GM23338 (cell line): ENCODE measurements at regions not wholly inside any gene's neighbourhood (a gene's known extent, or its start where the extent isn't known, plus 50 kb on each side); places are given as distances from the start of the nearest gene placed in this dataset.

ENCODE experiments used
- ATAC-seq: fragments of 200-7000 bp; cut with Tn5 transposase; 3 replicates; pipeline ENCODE4 v1.9.1; 2020
- DNase-seq: peaks from one replicate; pipeline ENCODE4 v3.0.0-alpha.2; 2015; ENCODE audit warnings: low spot score
- H2AFZ ChIP-seq: fragments of 200-600 bp; sonication (generic); 2 replicates; pipeline ENCODE4 v1.8.0; 2016; ENCODE audit warnings: antibody characterized with exemption, mild to moderate bottlenecking, moderate library complexity
- H3F3A ChIP-seq: fragments of 200-600 bp; sonication (generic); replicated peaks from 2 replicates; pipeline ENCODE4 v1.8.0; 2017; ENCODE audit warnings: antibody characterized with exemption, mixed run types, low read depth
- H3K27ac ChIP-seq: fragments of 200-600 bp; sonication (generic); 2 replicates; pipeline ENCODE4 v1.6.1; 2016; ENCODE audit warnings: low read depth
- H3K27me3 ChIP-seq: fragments of 200-600 bp; sonication (generic); 2 replicates; pipeline ENCODE4 v1.8.0; 2016; ENCODE audit warnings: mild to moderate bottlenecking, mixed run types, moderate library complexity; ENCODE audit not compliant: insufficient read depth
- H3K36me3 ChIP-seq: fragments of 200-600 bp; sonication (generic); 2 replicates; pipeline ENCODE4 v1.8.0; 2016; ENCODE audit warnings: mild to moderate bottlenecking; ENCODE audit not compliant: insufficient read depth
- H3K4me1 ChIP-seq: fragments of 200-600 bp; sonication (generic); 2 replicates; pipeline ENCODE4 v1.8.0; 2016; ENCODE audit warnings: mild to moderate bottlenecking, moderate library complexity; ENCODE audit not compliant: insufficient read depth
- H3K4me2 ChIP-seq: fragments of 200-600 bp; sonication (generic); 2 replicates; pipeline ENCODE4 v1.7.1; 2017; ENCODE audit warnings: mixed run types
- H3K4me3 ChIP-seq: fragments of 200-600 bp; sonication (generic); 2 replicates; pipeline ENCODE4 v1.6.1; 2016; ENCODE audit warnings: mixed run types
- H3K79me2 ChIP-seq: fragments of 200-600 bp; sonication (generic); replicated peaks from 2 replicates; pipeline ENCODE4 v1.8.0; 2017; ENCODE audit warnings: mild to moderate bottlenecking; ENCODE audit not compliant: insufficient read depth
- H3K9me2 ChIP-seq: fragments of 200-600 bp; sonication (generic); 2 replicates; pipeline ENCODE4 v1.8.0; 2017; ENCODE audit not compliant: insufficient read depth
- H4K20me1 ChIP-seq: fragments of 200-600 bp; sonication (generic); replicated peaks from 2 replicates; pipeline ENCODE4 v1.8.0; 2017; ENCODE audit warnings: mild to moderate bottlenecking; ENCODE audit not compliant: insufficient read depth
- H3K27ac Mint-ChIP-seq: 2 replicates; pipeline ENCODE4 v1.8.0; 2020; ENCODE audit warnings: inconsistent platforms, mild to moderate bottlenecking, moderate library complexity, mixed read lengths
- H3K27me3 Mint-ChIP-seq: 3 replicates; pipeline ENCODE4 v1.8.0; 2022; ENCODE audit warnings: low read depth, mild to moderate bottlenecking, moderate library complexity, mixed read lengths, inconsistent platforms; ENCODE audit not compliant: insufficient read depth, poor library complexity
- H3K36me3 Mint-ChIP-seq: 3 replicates; pipeline ENCODE4 v1.8.0; 2021; ENCODE audit warnings: low read depth, mild to moderate bottlenecking, inconsistent platforms, moderate library complexity, mixed read lengths
- H3K4me1 Mint-ChIP-seq: 3 replicates; pipeline ENCODE4 v1.8.0; 2020; ENCODE audit warnings: mild to moderate bottlenecking, inconsistent platforms, mixed read lengths
- H3K4me3 Mint-ChIP-seq: 3 replicates; pipeline ENCODE4 v1.8.0; 2021; ENCODE audit warnings: moderate library complexity, mild to moderate bottlenecking, inconsistent platforms, mixed read lengths
- H3K9me3 Mint-ChIP-seq: 3 replicates; pipeline ENCODE4 v1.8.0; 2020; ENCODE audit warnings: moderate library complexity, mild to moderate bottlenecking, inconsistent platforms, mixed read lengths
- EZH2phosphoT487 ChIP-seq: fragments of 200-600 bp; sonication (generic); IDR thresholded peaks from one replicate; pipeline ENCODE4 v1.8.1; 2018; ENCODE audit warnings: antibody characterized with exemption; ENCODE audit not compliant: unreplicated experiment
- NANOG ChIP-seq: IDR thresholded peaks from 2 replicates; pipeline ENCODE4 v1.6.1; 2016; ENCODE audit warnings: antibody characterized with exemption, borderline replicate concordance
- STAT1 ChIP-seq: IDR thresholded peaks from one replicate; pipeline ENCODE4 v1.6.1; 2016; ENCODE audit warnings: antibody characterized with exemption; ENCODE audit not compliant: unreplicated experiment
- ZNF114 ChIP-seq: fragments of 250-450 bp; sonication (Bioruptor Pico); IDR thresholded peaks from 2 replicates; pipeline ENCODE4 v1.5.0; 2020; ENCODE audit warnings: mild to moderate bottlenecking, moderate library complexity
- TF ChIP-seq, protein P1 (sequence below): IDR thresholded peaks from one replicate; pipeline ENCODE4 v1.6.1; 2018; ENCODE audit warnings: antibody characterized with exemption; ENCODE audit not compliant: unreplicated experiment
- TF ChIP-seq, protein P2 (sequence below): IDR thresholded peaks from 2 replicates; pipeline ENCODE4 v1.6.1; 2016; ENCODE audit warnings: antibody characterized with exemption
- TF ChIP-seq, protein P3 (sequence below), 2 experiments: fragments of 200-600 bp in 1 of 2; sonication (generic) in 1 of 2; conservative IDR thresholded peaks; 2 replicates each; pipeline versions ENCODE4 v1.5.1 to v1.6.1; 2016 to 2017; ENCODE audit warnings: antibody characterized with exemption in 2 of 2, low read depth in 2 of 2, mild to moderate bottlenecking in 2 of 2, moderate library complexity in 1 of 2

DNA sequence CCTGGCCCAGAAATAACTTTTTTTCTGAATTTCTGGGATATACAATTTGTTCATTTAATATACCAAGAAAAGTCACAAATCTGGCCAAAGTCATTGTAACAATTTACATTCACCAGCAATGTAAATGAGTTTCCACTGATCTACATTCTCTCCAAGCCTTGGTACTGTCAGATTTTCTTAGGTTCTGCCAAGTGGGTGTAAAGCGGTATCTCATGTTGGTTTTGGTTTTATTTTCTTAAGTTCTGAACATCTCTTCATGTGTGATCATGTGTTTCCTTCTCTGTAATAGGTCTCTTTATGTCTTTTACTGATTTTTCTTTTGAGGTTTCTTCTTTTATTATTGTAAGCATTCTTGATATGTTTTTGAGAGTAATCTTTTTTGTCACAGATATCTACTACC lies 235.6 kb upstream of the COL8A1 start (continued):
- TF ChIP-seq, protein P1, sequence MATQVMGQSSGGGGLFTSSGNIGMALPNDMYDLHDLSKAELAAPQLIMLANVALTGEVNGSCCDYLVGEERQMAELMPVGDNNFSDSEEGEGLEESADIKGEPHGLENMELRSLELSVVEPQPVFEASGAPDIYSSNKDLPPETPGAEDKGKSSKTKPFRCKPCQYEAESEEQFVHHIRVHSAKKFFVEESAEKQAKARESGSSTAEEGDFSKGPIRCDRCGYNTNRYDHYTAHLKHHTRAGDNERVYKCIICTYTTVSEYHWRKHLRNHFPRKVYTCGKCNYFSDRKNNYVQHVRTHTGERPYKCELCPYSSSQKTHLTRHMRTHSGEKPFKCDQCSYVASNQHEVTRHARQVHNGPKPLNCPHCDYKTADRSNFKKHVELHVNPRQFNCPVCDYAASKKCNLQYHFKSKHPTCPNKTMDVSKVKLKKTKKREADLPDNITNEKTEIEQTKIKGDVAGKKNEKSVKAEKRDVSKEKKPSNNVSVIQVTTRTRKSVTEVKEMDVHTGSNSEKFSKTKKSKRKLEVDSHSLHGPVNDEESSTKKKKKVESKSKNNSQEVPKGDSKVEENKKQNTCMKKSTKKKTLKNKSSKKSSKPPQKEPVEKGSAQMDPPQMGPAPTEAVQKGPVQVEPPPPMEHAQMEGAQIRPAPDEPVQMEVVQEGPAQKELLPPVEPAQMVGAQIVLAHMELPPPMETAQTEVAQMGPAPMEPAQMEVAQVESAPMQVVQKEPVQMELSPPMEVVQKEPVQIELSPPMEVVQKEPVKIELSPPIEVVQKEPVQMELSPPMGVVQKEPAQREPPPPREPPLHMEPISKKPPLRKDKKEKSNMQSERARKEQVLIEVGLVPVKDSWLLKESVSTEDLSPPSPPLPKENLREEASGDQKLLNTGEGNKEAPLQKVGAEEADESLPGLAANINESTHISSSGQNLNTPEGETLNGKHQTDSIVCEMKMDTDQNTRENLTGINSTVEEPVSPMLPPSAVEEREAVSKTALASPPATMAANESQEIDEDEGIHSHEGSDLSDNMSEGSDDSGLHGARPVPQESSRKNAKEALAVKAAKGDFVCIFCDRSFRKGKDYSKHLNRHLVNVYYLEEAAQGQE: no peak
- TF ChIP-seq STAT1 (no peak), ZNF114 (CRISPR knock-in tag) (no peak)
- TF ChIP-seq, protein P2, sequence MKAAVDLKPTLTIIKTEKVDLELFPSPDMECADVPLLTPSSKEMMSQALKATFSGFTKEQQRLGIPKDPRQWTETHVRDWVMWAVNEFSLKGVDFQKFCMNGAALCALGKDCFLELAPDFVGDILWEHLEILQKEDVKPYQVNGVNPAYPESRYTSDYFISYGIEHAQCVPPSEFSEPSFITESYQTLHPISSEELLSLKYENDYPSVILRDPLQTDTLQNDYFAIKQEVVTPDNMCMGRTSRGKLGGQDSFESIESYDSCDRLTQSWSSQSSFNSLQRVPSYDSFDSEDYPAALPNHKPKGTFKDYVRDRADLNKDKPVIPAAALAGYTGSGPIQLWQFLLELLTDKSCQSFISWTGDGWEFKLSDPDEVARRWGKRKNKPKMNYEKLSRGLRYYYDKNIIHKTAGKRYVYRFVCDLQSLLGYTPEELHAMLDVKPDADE: no peak

DNA sequence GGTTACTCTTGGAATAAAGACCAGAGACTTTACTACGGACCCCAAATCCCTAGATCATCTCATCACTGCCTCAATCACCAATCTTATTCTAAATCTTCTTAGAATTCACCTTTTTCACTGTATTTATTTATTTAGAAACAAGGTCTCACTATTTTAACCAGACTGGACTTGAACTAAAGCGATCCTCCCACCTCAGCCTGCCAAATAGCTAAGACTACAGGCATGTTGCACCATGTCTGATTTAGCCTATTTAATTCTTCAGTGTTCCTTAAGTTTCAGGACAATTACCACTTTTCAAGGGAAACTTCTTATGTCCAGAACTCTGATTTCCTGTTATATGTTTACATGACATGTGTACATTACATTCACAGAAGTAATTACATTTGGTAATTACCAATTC lies 238.0 kb upstream of the COL8A1 start:
- H3K27ac ChIP-seq: no peak overlapping the region
- H3K4me2 ChIP-seq: no peak overlapping the region
- no peaks in the 10 kb centered on the region for H3K9me2 ChIP-seq
- Mint-ChIP-seq H3K4me3 (no peak overlapping the region), H3K4me1 (no peaks in the 10 kb centered on the region), H3K27ac (no peak overlapping the region), H3K36me3 (peaks cover 24% of the 10 kb centered on the region; the same call in 2 of the 3 replicates), H3K9me3 (peaks cover 37% of the 10 kb centered on the region), H3K27me3 (no peaks in the 10 kb centered on the region)
- no peaks in the 10 kb centered on the region for H3K79me2 ChIP-seq
- no peak for DNase-seq
- H2AFZ ChIP-seq: no peak overlapping the region
- H3F3A ChIP-seq: no peaks in the 10 kb centered on the region
- H3K36me3 ChIP-seq: peaks cover 16% of the 10 kb centered on the region
- no peak for ATAC-seq
- H4K20me1 ChIP-seq: no peaks in the 10 kb centered on the region; the same call in 1 of the 2 replicates
- no peaks in the 10 kb centered on the region for H3K27me3 ChIP-seq
- no peaks in the 10 kb centered on the region for H3K4me1 ChIP-seq
- no peak overlapping the region for H3K4me3 ChIP-seq
- no peak for TF ChIP-seq ZNF114 (CRISPR knock-in tag)
- TF ChIP-seq NANOG: no peak
- TF ChIP-seq, protein P3, sequence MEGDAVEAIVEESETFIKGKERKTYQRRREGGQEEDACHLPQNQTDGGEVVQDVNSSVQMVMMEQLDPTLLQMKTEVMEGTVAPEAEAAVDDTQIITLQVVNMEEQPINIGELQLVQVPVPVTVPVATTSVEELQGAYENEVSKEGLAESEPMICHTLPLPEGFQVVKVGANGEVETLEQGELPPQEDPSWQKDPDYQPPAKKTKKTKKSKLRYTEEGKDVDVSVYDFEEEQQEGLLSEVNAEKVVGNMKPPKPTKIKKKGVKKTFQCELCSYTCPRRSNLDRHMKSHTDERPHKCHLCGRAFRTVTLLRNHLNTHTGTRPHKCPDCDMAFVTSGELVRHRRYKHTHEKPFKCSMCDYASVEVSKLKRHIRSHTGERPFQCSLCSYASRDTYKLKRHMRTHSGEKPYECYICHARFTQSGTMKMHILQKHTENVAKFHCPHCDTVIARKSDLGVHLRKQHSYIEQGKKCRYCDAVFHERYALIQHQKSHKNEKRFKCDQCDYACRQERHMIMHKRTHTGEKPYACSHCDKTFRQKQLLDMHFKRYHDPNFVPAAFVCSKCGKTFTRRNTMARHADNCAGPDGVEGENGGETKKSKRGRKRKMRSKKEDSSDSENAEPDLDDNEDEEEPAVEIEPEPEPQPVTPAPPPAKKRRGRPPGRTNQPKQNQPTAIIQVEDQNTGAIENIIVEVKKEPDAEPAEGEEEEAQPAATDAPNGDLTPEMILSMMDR (conservative IDR thresholded peaks at IDR 0.05; ENCODE audit: low read depth in 2 of 2): no peak
- TF ChIP-seq, protein P1: no peak
- TF ChIP-seq STAT1: no peak
- TF ChIP-seq, protein P2: no peak
- no peak for TF ChIP-seq EZH2phosphoT487
